MCF 10A (cell line): ENCODE measurements at regions not wholly inside any gene's neighbourhood (a gene's known extent, or its start where the extent isn't known, plus 50 kb on each side); places are given as distances from the start of the nearest gene placed in this dataset.

Experiments
- BruUV-seq: library from RNA; stranded (reverse); fragments of 400-500 nt; replicated peaks from 2 replicates; lab custom pipeline; 2021; lab: Mats Ljungman, UMichigan
- CTCF ChIA-PET: fragments of 300-600 bp; sonication (Branson Sonifier 250); formaldehyde crosslinking; extraction: SDS; loops from one replicate; lab custom pipeline; 2021; ENCODE audit warnings: antibody characterized with exemption, inconsistent platforms; lab: Yijun Ruan, JAX
- POLR2A ChIA-PET: fragments of 300-600, 350-650 bp; sonication (Branson Sonifier 250); formaldehyde crosslinking; extraction: SDS; loops from one replicate; lab custom pipeline; 2020; ENCODE audit warnings: antibody characterized with exemption, inconsistent platforms; lab: Yijun Ruan, JAX
- DNase-seq: peaks from one replicate; pipeline ENCODE4 v3.0.0-alpha.2; 2018; ENCODE audit not compliant: unreplicated experiment
- H3K27ac Mint-ChIP-seq: one replicate; pipeline ENCODE4 v1.8.0; 2022; ENCODE audit warnings: mild to moderate bottlenecking, low read depth, mixed read lengths; ENCODE audit not compliant: unreplicated experiment
- H3K27me3 Mint-ChIP-seq: one replicate; pipeline ENCODE4 v1.8.0; 2022; ENCODE audit warnings: mixed read lengths; ENCODE audit not compliant: insufficient read depth, unreplicated experiment
- H3K36me3 Mint-ChIP-seq: one replicate; pipeline ENCODE4 v1.8.0; 2022; ENCODE audit warnings: mild to moderate bottlenecking, moderate library complexity, mixed read lengths; ENCODE audit not compliant: insufficient read depth, unreplicated experiment
- H3K4me1 Mint-ChIP-seq: one replicate; pipeline ENCODE4 v1.8.0; 2022; ENCODE audit warnings: mixed read lengths; ENCODE audit not compliant: insufficient read depth, unreplicated experiment
- H3K4me3 Mint-ChIP-seq: one replicate; pipeline ENCODE4 v1.8.0; 2022; ENCODE audit warnings: mild to moderate bottlenecking, moderate library complexity, mixed read lengths; ENCODE audit not compliant: unreplicated experiment
- H3K9me3 Mint-ChIP-seq: one replicate; pipeline ENCODE4 v1.8.0; 2022; ENCODE audit warnings: mixed read lengths; ENCODE audit not compliant: unreplicated experiment
- intact Hi-C: fragments of 100-400 bp; cut with micrococcal nuclease; formaldehyde crosslinking; loops from 2 replicates; pipeline ENCODE4 v1.14.1; 2022
- TF ChIP-seq, protein P1 (sequence below): fragments of 200-600 bp; IDR thresholded peaks from one replicate; pipeline ENCODE4 v1.8.0; 2022; ENCODE audit warnings: antibody characterized with exemption, mild to moderate bottlenecking; ENCODE audit not compliant: unreplicated experiment

GRCh38 chr10:131815266-131816156, 85.3 kb upstream of the PPP2R2D start:
- H3K36me3 Mint-ChIP-seq = no peaks in the 10 kb centered on the region
- TF ChIP-seq, protein P1, sequence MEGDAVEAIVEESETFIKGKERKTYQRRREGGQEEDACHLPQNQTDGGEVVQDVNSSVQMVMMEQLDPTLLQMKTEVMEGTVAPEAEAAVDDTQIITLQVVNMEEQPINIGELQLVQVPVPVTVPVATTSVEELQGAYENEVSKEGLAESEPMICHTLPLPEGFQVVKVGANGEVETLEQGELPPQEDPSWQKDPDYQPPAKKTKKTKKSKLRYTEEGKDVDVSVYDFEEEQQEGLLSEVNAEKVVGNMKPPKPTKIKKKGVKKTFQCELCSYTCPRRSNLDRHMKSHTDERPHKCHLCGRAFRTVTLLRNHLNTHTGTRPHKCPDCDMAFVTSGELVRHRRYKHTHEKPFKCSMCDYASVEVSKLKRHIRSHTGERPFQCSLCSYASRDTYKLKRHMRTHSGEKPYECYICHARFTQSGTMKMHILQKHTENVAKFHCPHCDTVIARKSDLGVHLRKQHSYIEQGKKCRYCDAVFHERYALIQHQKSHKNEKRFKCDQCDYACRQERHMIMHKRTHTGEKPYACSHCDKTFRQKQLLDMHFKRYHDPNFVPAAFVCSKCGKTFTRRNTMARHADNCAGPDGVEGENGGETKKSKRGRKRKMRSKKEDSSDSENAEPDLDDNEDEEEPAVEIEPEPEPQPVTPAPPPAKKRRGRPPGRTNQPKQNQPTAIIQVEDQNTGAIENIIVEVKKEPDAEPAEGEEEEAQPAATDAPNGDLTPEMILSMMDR = no peak
- H3K4me3 Mint-ChIP-seq = no peak overlapping the region
- peaks cover 12% of the 10 kb centered on the region for H3K27me3 Mint-ChIP-seq
- H3K27ac Mint-ChIP-seq = no peak overlapping the region
- ChIA-PET POLR2A (no interaction called here), CTCF (no interaction called here)
- H3K4me1 Mint-ChIP-seq = no peaks in the 10 kb centered on the region
- DNase-seq = no peak
- H3K9me3 Mint-ChIP-seq = no peaks in the 10 kb centered on the region
- BruUV-seq = no TSS peak
- intact Hi-C loops = no loop called here

DNA sequence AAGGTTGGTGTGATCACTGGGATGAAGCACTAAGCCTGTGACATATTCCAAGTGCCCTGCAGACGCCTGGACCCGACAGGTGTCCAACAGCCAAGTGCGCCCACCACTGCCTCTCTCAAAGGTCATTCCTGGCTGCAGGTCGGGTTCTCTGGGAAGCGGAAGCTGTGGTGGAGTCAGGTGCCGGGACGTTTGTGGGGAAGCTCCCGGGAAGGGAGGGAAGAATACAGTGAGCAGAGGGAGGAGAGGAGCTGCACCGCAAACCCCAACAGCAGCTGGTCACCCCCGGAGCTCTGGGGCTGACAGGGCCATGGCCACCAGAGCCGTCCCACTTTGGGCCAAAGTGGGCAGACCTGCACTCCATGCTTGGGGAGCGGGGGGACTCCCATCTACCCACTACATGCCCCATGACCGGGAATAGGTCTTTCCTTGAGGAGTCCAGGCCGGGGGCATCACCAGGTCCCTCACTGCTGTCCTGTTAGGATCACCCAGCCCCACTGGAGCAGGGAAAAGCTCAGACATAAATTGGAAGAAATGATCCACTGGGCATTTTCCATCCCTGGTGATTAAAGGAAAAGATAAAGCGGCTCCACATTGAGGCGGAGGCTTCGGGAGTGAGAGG, 84.5 kb upstream of the PPP2R2D start:
- ChIA-PET CTCF (no interaction called here), POLR2A (interaction anchor here (0.5 kb wide), 1 partner anchor 19 kb away, joined by 5 read pairs; no protein-coding TSS in a partner anchor)
- BruUV-seq = no TSS peak
- Mint-ChIP-seq H3K27ac (no peak overlapping the region), H3K9me3 (no peaks in the 10 kb centered on the region), H3K4me3 (no peak overlapping the region), H3K36me3 (no peaks in the 10 kb centered on the region), H3K4me1 (no peaks in the 10 kb centered on the region), H3K27me3 (peaks cover 12% of the 10 kb centered on the region)
- TF ChIP-seq, protein P1 = no peak
- intact Hi-C loops = no loop called here
- DNase-seq = no peak

DNA sequence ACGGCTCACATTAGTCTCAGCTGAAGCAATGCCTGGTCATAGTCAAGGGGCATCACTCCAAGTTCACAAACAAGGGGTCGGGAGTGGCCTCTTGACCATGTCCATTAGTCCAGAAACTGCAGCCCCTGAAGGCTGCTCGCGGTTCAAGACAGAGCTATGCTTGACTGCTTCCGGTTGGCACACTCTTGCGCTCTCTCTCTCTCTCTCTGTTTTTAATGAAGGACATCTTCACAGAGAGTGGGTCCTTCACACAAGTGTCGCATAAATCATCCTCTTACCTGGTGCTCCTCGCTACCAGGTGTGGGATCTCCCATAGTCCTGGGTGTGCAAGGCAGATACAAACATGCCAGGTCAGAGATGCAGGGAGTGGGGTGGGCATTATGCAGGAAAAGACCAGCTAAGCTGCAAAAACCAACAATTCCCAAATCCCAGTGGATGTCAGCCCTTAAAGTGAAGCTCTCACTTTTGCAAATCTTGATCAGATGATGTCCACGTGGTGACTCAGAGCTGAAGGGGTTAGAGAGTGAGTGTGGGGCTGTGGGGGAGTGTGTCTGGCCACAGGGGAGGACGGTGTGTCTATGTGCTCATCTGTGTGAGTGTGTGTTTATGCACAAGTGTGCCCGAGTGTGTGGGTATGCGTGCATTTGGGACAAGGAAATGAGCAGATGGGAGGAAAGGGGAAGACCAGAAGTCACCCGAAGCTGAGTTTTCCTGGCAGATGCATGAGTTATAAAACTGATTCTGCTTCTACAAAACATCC, 83.7 kb upstream of the PPP2R2D start:
- intact Hi-C loops = no loop called here
- Mint-ChIP-seq H3K4me1 (no peaks in the 10 kb centered on the region), H3K4me3 (no peak overlapping the region), H3K9me3 (no peaks in the 10 kb centered on the region), H3K27me3 (peaks cover 12% of the 10 kb centered on the region), H3K36me3 (no peaks in the 10 kb centered on the region), H3K27ac (no peak overlapping the region)
- DNase-seq = no peak
- no TSS peak for BruUV-seq
- CTCF ChIA-PET = interaction anchor here (0.9 to 1.1 kb wide), 2 partner anchors 18 to 206 kb away, joined by 3 read pairs; no protein-coding TSS in a partner anchor
- TF ChIP-seq, protein P1 = no peak
- POLR2A ChIA-PET = interaction anchor here (0.5 kb wide), 1 partner anchor 18 kb away, joined by 5 read pairs; no protein-coding TSS in a partner anchor
